GM21737 (cell line): ENCODE measurements at regions not wholly inside any gene's neighbourhood (a gene's known extent, or its start where the extent isn't known, plus 50 kb on each side); places are given as distances from the start of the nearest gene placed in this dataset.

Experiments
- ATAC-seq: cut with Tn5 transposase; IDR thresholded peaks from one replicate; pipeline ENCODE4 v1.9.1; 2021; ENCODE audit warnings: mild to moderate bottlenecking, moderate library complexity; ENCODE audit not compliant: unreplicated experiment

DNA sequence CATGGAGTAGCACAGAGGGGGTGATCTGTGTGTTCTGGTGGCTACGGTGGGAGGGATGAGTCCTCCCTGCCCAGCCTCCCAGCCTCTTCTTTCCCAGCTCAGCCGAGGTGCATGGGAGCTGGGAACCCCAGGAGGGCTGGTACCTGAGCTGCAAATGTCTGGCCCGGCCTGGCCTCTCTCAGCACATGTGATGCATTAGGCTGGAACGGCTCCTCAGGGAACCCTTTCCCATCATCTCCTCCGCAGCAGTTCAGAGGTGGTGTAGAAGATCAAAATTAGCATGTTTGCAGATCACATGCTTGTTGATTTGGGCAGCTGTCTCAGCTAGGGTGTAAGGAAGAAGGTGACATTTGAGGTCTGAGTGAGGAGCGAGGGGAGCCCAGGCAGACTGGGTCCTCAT is 126.6 kb downstream of the EMX2 start:
- ATAC-seq, result no peak

DNA sequence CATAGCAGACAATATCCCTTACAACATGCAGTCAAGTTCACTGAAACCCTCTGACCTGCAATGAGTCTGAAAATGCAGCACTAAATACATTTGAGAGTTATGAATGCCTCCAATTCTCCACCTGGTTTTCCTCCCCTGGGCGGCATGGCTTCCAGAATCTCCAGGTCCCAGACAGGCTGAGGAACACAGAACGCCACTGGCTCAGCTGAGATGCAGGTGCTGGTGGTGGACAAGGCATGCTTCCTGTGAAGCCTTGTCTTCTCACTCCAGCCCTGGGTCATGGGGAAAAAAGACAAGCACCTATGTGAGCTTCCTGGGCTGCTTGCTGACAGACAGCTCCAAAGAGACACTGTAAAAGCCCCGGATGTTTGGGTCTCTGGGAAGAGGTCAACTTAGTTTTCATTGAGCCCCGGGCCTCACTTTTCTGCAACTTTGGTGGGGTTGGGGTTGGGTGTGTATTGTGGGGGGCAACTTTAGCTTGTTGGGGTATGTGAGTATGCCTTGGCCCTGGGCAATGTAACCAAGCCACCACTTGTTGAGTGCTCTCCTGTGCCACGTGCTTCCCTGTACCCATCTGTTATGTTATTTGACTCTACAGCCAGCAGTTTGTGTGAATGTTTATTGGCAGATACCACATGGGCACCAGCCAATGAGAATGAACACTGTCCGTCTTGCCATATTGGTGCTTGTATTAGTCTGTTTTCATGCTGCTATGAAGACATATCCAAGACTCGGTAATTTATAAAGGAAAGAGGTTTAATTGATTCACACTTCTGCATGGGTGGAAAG is 127.8 kb downstream of the EMX2 start:
- ATAC-seq, result no peak

DNA sequence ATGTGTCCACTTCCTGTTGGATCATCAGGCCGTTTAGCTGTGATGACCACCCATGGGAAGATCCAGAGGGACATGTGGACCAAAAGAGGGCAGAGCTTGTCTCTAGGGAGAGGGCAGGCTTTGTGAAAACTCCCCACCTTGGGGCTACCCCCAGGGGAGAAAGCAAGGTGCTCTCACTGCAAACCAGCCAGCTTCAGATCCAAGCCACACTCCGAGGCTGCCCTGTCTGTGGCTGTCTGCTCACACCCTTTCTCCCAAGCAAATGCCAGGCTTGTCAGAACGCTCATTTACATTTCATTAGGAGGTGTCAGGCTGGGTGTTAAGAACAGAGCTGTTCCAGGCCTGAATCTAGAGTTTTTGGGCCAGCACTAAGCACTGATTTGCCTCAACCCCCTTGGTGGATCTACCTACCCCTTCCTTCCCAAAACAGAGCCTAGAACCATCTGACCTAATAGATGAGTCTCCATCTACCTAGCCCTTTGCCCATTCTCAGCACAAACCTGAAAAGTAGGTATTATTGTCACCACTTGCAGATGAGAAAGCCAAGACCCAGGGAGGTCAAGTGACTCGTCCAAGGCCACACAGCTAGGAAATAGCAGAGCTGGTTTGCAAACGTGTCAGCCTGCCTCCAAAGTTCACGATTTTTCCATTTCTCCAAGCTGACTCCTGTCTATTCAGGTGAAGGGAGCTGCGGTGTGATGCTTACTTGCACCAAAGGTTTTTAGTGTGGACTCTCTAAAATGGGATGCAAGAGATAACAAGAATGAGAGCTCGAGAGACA is 130.9 kb downstream of the EMX2 start:
- no peak for ATAC-seq

DNA sequence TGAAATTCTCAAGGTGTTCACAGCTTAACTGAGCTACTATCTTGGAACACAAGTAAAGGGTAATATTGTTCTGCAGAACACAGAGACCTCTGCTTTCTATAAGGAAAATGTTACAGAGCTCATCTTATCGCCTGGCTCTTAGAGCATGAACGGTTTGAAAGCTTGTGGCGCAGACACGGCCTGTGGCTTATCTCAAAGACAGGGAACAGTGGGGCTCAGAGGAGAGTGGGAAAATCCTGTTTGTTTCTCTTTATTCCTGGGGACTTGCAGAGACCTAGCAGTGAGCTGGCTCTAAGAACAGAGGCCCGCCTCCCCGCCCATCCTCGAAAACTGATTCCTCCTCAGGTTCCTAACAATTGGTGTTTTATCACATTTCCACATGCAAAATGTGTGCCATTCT is 131.7 kb downstream of the EMX2 start:
- no peak for ATAC-seq

DNA sequence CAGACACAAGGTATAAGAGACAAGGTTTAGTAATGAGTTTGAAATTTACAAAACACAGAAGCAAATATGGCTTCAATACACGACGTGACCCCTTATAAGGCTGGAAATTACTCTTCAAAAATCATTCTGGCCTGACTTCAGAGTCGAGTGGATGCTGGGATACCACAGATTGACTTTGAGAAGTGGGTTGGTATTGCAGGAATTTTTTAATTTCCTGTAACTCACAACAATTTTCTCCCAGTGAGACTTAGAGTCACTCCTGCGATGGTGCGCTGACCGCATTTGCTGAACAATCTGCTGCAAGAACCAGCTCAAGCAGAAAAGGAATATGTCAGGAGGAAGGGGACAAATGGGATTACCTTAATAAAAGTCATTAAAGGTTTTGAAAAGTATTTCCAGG is 132.1 kb downstream of the EMX2 start:
- ATAC-seq, result no peak

DNA sequence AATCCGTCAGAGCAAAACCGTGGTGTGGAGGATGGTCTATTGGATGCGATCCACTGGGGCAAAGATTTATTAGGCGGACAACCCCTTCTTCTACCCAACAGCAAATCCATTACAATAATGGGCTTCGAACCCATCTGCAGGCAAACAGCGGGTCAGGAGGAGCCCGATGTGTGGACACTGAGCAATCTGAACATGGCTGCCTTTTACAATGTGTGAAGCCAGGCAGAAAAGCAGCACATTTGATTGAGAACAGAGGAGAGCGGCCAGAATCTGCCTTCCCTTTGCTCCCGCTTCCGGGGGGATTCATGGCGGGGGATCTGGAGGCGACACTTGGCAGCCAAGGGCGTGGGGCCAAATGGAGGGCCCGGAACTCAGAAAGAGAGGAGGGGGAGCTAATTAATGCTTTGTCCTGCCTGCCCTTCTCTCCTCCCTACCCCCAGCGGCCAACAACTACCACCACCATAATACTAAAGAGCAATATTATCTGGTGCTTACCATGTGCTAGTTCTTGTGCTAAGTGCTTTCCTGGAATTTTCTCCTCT is 133.0 kb downstream of the EMX2 start:
- ATAC-seq, result no peak

DNA sequence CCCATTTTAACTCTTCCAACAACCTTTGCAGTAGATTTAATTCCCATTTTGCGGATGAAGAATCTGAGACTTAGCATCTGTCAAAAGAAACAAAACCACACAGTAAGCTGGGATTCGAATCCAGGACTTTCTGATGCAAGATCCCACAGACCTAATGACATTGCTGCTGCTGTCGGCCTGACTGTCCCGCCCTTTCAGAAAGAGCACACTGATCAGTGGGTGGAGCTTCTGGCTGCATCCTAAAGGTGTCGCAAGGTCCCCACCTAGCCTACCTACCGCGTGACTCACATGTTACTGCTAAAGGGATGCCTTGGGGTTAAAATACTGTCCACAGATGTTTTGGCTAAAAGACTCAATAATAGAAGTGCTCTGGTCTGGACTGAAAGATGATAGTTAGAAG is 134.7 kb downstream of the EMX2 start:
- no peak for ATAC-seq

DNA sequence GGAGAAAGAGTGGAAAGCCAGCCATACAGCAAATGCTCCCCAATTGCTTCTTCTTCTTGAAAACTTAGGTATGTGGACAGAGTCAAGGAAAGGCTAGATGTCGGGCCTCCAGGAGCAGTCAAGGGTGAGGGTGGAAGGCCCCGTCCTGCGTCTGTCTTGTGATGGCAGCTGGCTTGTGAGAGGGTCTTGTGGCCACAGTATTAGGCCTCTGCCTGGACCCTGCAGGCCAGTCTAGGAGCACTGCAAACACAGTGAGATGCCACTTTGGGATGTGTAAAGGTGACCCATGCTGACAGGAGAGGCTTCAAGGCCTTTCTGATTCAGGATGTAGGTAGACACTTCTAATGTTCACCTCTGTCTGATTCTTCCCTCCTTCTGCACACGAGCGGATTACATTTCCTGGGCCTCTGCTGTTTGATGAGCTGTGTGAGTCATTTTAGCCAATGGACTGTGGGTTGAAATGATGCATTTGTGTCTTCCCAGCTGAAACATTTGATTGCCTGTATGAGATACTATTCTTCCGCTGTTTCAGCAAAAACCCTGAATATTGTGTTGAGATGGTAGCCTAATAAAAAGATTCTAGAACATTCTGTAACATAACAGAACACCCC is 135.4 kb downstream of the EMX2 start:
- ATAC-seq, result no peak

DNA sequence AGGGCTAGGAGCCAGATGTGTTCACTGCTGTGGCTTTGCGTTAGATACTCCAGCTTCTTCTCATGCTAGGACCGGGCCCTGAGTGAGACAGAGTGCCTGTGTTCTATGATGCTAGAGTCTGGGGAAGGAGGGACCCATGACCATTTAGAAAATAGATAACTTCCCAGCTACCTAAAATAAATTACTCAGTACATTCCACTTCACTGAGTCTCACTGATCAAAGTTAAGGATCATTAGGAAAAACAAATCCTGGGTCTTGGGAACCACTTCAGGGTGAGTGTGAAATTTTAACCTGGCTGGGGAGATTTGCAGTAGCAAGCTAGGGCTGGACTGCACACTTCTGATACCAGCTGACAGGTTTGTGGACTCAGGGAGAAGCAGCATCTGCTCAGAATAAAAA is 138.1 kb downstream of the EMX2 start:
- ATAC-seq, result no peak

DNA sequence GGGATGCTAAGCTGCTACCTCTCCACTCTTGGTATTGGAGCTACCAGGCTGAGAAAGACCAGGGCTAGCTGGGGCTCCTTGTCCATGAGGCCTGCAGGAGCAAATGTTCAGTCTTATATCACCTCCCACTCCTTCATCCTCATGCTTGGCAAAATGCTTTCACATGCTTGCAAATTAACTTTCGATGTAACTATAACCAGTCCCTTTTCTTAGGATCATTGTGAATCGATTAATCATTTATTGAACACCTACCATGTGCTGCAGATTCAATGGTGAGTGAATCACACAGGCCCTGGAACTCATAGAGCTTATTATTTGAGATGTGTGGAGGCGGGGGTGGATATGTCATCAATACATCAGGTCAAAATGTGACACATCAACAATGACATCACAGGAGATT is 138.6 kb downstream of the EMX2 start:
- ATAC-seq, result no peak

DNA sequence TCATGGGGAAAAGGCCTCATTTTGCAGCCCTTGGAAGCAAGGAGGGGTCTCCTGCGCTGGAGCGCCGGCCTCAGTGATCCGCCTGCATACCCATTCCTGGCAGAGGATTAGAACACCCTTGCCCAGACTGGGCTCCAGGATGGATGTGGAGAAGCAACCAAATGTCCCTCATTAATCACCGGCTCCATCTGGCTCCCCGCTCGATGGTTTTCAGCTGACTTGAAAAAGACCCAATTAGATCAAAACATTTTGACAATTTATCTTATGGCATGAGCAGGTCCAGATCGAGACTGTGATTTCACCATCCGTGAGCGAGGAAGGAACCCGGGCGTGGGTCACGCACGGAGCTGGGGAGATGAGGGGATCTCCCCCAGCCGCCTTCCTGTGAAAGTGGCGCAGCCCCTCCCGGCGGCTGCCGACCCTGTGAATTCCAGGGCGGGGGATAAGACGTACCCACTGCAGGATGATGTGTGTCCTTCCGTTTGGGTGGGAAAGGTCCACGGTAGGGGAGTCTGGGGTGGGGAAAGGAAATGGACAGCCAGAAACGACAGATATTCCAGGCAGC is 141.6 kb downstream of the EMX2 start:
- no peak for ATAC-seq

DNA sequence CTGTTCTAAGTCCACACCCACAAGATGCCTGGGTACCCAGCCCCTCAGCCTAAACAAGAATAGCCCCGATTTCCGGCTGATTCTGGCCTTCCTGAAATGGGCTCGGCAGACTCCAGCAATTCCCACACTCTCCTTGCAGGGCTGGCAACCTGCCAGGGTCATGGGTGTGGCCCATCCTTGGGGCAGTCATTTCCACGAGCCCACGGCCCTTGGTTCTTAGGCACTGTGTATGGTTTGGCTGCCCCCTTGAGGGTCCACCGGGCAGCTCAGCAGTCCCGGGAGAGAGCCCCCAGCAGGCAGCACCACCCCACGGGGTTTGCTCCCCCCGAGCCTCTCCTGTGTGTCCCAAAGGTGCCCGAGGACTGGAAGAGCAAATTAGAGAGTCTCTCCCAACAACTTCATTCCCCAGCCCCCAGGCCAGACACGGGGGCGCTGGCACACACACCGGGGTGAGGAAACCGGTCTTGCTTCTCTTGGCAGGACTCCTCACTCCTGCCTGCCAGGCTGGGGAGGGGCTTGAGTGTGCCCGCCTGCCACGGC is 142.2 kb downstream of the EMX2 start:
- ATAC-seq, result no peak

DNA sequence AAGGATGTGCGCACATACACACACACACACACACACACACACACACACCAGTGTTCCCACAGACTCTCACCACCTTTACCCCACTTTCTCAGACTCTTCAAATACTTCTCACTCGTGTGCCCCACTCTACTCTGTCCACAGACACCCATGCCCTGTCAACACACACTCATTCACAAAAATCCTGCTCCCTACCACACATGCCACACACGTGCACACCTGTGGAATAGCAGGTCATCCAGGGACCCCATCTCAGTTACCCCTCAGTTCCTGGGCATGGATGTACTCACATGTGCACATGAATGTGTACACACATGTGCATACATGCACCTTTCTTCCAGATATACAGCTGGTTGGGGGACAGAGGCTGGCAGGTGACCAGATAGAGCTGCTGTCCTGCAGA is 142.9 kb downstream of the EMX2 start:
- ATAC-seq, result no peak

DNA sequence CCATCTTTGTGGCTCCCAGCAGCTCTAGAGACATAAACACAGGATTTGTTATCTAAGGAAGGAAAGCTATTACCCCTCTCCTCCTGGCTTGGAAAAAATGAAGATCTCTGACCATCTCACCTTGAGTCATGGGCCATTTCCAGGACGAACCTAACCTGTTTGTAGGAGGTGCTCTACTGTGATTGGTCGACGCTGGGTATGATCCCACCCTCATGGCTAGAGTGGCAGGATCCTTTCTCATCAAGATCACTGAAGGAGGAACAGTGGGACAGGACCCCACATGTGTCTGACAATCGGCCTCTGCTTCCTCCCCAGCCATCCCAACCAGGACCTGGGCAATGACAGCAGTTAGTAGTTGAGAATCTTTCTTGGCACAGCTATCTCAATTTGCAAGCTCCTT is 144.1 kb downstream of the EMX2 start:
- no peak for ATAC-seq

DNA sequence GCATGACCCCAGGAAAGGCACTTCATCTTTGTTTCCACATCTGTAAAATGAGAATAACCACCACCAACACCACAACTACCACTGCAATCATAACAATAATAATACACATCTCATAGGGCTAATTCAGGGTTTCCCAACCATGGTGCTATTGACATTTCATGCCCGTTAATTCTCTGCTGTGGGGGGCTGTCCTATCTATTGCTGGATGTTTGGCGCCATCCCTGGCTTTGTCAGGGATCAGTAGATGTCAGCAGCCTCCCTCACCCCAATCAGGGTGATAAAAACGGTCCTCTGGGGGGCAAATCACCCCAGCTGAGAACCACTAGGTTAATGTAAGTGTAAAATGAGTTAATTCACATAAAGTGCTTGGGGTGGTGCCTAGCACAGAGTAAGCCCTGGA is 145.8 kb downstream of the EMX2 start:
- ATAC-seq, result no peak

DNA sequence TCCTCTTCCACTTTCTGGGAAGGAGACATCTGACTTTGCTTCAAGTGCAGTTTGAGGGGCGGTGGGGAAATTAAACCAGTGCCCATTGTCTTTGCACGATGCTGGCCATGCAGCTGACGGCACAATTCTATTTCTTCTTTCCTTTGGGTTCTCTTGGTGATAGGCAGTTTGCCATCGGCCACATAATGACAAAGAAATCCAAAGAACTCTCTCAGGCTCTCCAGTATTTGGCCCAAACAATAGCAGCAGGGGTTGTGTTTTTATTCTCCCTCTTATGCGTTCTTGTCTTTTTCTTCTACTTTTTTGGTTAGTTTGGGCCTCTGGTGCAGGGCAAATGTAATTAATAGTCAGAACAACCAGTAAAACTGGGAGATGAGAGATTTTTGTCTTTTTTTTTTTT is 147.0 kb downstream of the EMX2 start:
- ATAC-seq, result no peak

DNA sequence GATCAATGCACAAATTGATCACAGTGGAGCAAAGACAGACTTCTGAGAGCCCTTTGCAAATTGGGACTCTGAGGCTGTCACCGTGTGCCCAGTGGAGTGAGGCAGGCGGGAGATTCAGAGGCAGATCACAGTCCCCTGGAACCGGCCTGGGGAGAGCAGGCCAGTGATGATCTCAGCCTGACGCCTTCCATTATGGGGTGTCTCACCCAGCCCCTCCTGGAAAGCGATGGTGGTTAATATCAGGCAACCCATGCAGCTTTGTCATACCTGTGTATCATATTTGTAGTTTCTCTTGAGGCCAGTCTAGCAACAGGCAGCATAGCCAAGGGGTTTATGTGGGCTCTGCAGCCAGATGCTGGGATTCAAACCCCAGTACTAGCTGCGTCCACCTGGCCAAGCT is 147.8 kb downstream of the EMX2 start:
- no peak for ATAC-seq

DNA sequence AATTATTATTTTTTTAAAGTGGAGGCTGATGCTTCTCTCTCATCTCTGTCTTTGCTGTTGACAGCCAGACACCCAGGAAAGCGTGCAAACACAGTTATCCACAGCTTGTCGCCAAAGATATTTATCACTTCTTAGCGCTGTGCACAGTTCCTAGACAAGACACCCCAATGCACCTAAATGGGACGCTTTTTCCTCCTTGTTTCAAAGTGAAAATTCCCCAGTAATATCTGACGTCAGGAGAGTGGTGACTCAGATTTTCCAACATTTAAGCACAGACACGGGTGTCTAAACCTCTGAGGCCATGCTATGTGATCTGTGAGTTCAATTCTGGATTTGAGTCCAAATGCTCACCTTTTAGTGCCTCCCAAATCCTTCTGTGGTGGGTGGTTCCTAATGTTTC is 151.6 kb downstream of the EMX2 start:
- ATAC-seq, result no peak

DNA sequence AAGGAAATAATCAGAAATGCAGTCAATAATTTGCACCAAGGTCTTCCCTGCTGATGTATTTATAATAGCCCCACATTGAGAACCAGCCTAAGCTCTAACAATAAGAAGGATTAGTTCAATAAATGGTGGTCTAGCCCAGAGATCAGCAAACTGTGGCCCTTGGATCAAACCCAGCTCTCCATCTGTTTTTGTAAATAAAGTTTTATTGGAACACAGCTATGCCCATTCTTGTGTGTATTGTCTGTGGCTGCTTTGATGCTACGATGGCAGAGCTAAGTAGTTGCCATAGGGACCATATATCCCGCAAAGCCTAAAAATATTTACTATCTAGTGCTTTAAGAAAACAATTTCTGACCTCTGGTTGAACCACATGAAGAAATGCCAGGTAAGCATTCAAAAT is 154.9 kb downstream of the EMX2 start:
- no peak for ATAC-seq

DNA sequence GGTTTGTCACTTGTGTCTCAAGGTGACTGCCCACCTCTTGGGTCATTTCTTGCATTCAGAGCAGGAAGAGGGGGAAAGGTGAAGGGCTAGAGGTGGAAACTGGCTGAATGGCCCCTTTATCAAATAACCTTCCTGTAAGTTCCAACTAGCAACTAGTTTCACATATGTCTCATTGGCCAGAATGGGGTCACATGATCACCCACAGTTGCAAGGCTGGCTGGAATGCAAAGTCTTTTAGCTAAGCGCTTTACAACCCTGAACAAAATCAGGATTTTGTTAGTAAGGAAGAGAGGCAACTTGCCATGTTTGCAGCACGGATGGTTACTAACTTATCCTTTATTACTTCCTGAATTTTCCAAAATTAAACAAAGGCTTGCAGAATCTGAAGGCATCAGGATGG is 156.3 kb downstream of the EMX2 start:
- no peak for ATAC-seq

DNA sequence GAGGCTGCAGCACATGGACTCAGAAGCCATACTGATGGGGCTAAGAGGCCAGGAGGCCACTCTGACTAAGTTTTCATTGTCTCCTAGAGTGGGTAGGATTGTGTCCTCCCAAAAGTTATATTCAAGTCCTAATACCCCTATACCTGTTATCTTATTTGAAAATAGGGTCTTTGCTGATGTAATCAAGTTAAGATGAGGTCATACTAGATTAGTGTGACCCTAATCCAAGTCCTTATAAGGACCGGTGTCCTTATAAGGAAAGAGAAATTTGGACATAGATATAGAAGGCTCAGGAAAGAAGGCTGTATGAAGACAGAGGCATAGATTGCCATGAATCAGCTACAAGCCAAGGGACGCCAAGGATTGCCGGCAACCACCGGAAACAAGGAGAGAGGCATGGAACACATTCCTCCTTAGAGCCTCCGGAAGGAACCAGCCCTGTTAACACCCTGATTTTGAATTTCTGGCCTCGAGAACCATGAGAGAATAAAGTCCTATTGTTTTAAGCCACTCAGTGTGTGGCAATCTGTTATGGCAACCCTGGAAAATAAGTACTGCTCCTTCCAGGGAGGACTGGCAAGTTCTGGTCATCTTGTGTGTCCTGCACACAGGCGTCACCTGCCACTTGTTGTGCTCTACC is 157.0 kb downstream of the EMX2 start:
- no peak for ATAC-seq
